B cell (primary cell): ENCODE measurements at regions not wholly inside any gene's neighbourhood (a gene's known extent, or its start where the extent isn't known, plus 50 kb on each side); places are given as distances from the start of the nearest gene placed in this dataset.

Experiments
- CTCF ChIP-seq: fragments of 200-600 bp; IDR thresholded peaks from one replicate; pipeline ENCODE4 v1.8.0; 2022; ENCODE audit warnings: antibody characterized with exemption, mild to moderate bottlenecking
- EZH2 ChIP-seq: IDR thresholded peaks from 2 replicates; pipeline ENCODE4 v1.6.1; 2012; ENCODE audit warnings: borderline replicate concordance, low read depth, mild to moderate bottlenecking, moderate library complexity, low read length; ENCODE audit not compliant: insufficient read depth, poor library complexity, severe bottlenecking

GRCh38 chr14:44863271-44863670, 98.5 kb downstream of the KLHL28 start:
- no peak for TF ChIP-seq CTCF
- TF ChIP-seq EZH2, result no peak
